DOHH2 (cell line): ENCODE measurements at regions not wholly inside any gene's neighbourhood (a gene's known extent, or its start where the extent isn't known, plus 50 kb on each side); places are given as distances from the start of the nearest gene placed in this dataset.

Experiments used
- H3F3A ChIP-seq: fragments of 200-600 bp; sonication (generic), shearing (Covaris generic); 2 replicates; pipeline ENCODE4 v1.6.0; 2016; ENCODE audit warnings: antibody characterized with exemption, mild to moderate bottlenecking; ENCODE audit not compliant: control insufficient read depth, insufficient read depth
- H3K27ac ChIP-seq: fragments of 200-600 bp; sonication (generic); 2 replicates; pipeline ENCODE4 v1.5.1; 2014; ENCODE audit warnings: low read depth, mild to moderate bottlenecking, low read length, moderate library complexity
- H3K27me3 ChIP-seq: fragments of 200-600 bp; sonication (generic); 2 replicates; pipeline ENCODE4 v1.6.1; 2014; ENCODE audit warnings: mild to moderate bottlenecking, low read length, mixed read lengths; ENCODE audit not compliant: control insufficient read depth
- H3K36me3 ChIP-seq: fragments of 200-600 bp; sonication (generic); 2 replicates; pipeline ENCODE4 v1.6.1; 2014; ENCODE audit warnings: mild to moderate bottlenecking, low read length, moderate library complexity, mixed read lengths; ENCODE audit not compliant: control insufficient read depth
- H3K4me1 ChIP-seq: fragments of 200-600 bp; sonication (generic); 2 replicates; pipeline ENCODE4 v1.6.1; 2014; ENCODE audit warnings: mild to moderate bottlenecking, low read length, mixed read lengths; ENCODE audit not compliant: control insufficient read depth
- H3K4me2 ChIP-seq: fragments of 200-600 bp; sonication (generic); 2 replicates; pipeline ENCODE4 v1.6.0; 2014; ENCODE audit warnings: mild to moderate bottlenecking, low read length, moderate library complexity
- H3K4me3 ChIP-seq: fragments of 200-600 bp; sonication (generic); 2 replicates; pipeline ENCODE4 v1.5.1; 2014; ENCODE audit warnings: mild to moderate bottlenecking, low read length, mixed read lengths
- H3K79me2 ChIP-seq: fragments of 200-600 bp; sonication (generic); 2 replicates; pipeline ENCODE4 v1.6.1; 2014; ENCODE audit warnings: mild to moderate bottlenecking, low read length, mixed read lengths; ENCODE audit not compliant: control insufficient read depth
- H3K9me2 ChIP-seq: fragments of 200-600 bp; sonication (generic); replicated peaks from 2 replicates; pipeline ENCODE4 v1.6.1; 2014; ENCODE audit warnings: mild to moderate bottlenecking, low read length, mixed read lengths; ENCODE audit not compliant: control insufficient read depth
- H3K9me3 ChIP-seq: fragments of 200-600 bp; sonication (generic); 2 replicates; pipeline ENCODE4 v1.6.1; 2014; ENCODE audit warnings: antibody characterized with exemption, low read length, mixed read lengths; ENCODE audit not compliant: control insufficient read depth, insufficient read depth
- H4K20me1 ChIP-seq: fragments of 200-600 bp; sonication (generic); 2 replicates; pipeline ENCODE4 v1.6.0; 2014; ENCODE audit warnings: low read depth, mild to moderate bottlenecking, antibody characterized with exemption, low read length, moderate library complexity; ENCODE audit not compliant: control insufficient read depth, insufficient read depth
- CTCF ChIP-seq: fragments of 200-600 bp; sonication (generic); IDR thresholded peaks from one replicate; pipeline ENCODE4 v1.5.1; 2014; ENCODE audit warnings: antibody characterized with exemption, mild to moderate bottlenecking, low read depth, low read length; ENCODE audit not compliant: poor library complexity, severe bottlenecking
- EZH2phosphoT487 ChIP-seq: fragments of 200-600 bp; sonication (generic); IDR thresholded peaks from 2 replicates; pipeline ENCODE4 v1.6.1; 2017; ENCODE audit warnings: borderline replicate concordance, mild to moderate bottlenecking, antibody characterized with exemption, low read length, moderate library complexity, mixed read lengths

- Histone ChIP-seq H3K79me2 (no peaks in the 10 kb centered on the region), H3K9me3 (no peaks in the 10 kb centered on the region), H3K4me3 (no peak overlapping the region), H3K36me3 (no peaks in the 10 kb centered on the region), H4K20me1 (no peaks in the 10 kb centered on the region), H3K4me2 (no peak overlapping the region), H3K27me3 (no peaks in the 10 kb centered on the region), H3F3A (no peaks in the 10 kb centered on the region), H3K27ac (no peak overlapping the region), H3K9me2 (no peaks in the 10 kb centered on the region), H3K4me1 (no peaks in the 10 kb centered on the region)
- no peak for TF ChIP-seq EZH2phosphoT487
- TF ChIP-seq CTCF = no peak
These were observed 86.5 kb upstream of the ANKRD55 start for GRCh38 chr5:56319526-56320181.

GRCh38 chr5:56317923-56318561 is 84.9 kb upstream of the ANKRD55 start:
- Histone ChIP-seq H3K27ac (no peak overlapping the region), H3K4me3 (no peak overlapping the region), H3K4me2 (no peak overlapping the region), H3K27me3 (no peaks in the 10 kb centered on the region), H3K4me1 (no peaks in the 10 kb centered on the region), H3F3A (no peaks in the 10 kb centered on the region), H3K79me2 (no peaks in the 10 kb centered on the region), H3K9me2 (no peaks in the 10 kb centered on the region), H3K36me3 (no peaks in the 10 kb centered on the region), H4K20me1 (no peaks in the 10 kb centered on the region), H3K9me3 (no peaks in the 10 kb centered on the region)
- TF ChIP-seq EZH2phosphoT487 = no peak
- no peak for TF ChIP-seq CTCF

GRCh38 chr5:56316299-56316994 is 83.3 kb upstream of the ANKRD55 start:
- Histone ChIP-seq H3F3A (no peaks in the 10 kb centered on the region), H3K4me1 (no peaks in the 10 kb centered on the region), H3K9me2 (no peaks in the 10 kb centered on the region), H3K9me3 (no peaks in the 10 kb centered on the region), H3K4me2 (no peak overlapping the region), H4K20me1 (no peaks in the 10 kb centered on the region), H3K4me3 (no peak overlapping the region), H3K79me2 (no peaks in the 10 kb centered on the region), H3K27ac (no peak overlapping the region), H3K36me3 (no peaks in the 10 kb centered on the region), H3K27me3 (no peaks in the 10 kb centered on the region)
- TF ChIP-seq EZH2phosphoT487 (no peak), CTCF (no peak)
